IPS-18a (cell line): ENCODE measurements at regions not wholly inside any gene's neighbourhood (a gene's known extent, or its start where the extent isn't known, plus 50 kb on each side); places are given as distances from the start of the nearest gene placed in this dataset.
"Not testable (repeated sequence)": the region's sequence is repeated elsewhere in the genome, so short reads cannot be mapped to it uniquely, and the experiment has no call there.

Experiments used
- H3K27ac ChIP-seq: one replicate; pipeline ENCODE4 v1.5.1; 2013; ENCODE audit warnings: low read length
- H3K27me3 ChIP-seq: one replicate; pipeline ENCODE4 v1.6.1; 2013; ENCODE audit warnings: mild to moderate bottlenecking, low read length; ENCODE audit not compliant: control insufficient read depth, insufficient read depth
- H3K36me3 ChIP-seq: one replicate; pipeline ENCODE4 v1.6.1; 2013; ENCODE audit warnings: low read depth, low read length; ENCODE audit not compliant: control insufficient read depth
- H3K4me1 ChIP-seq: one replicate; pipeline ENCODE4 v1.6.1; 2013; ENCODE audit warnings: low read depth, low read length; ENCODE audit not compliant: control insufficient read depth
- H3K4me3 ChIP-seq: one replicate; pipeline ENCODE4 v1.5.1; 2013; ENCODE audit warnings: low read length
- H3K9ac ChIP-seq: one replicate; pipeline ENCODE4 v1.6.1; 2013; ENCODE audit warnings: mild to moderate bottlenecking, low read length, moderate library complexity
- H3K9me3 ChIP-seq: one replicate; pipeline ENCODE4 v1.6.1; 2013; ENCODE audit warnings: low read depth, low read length; ENCODE audit not compliant: control insufficient read depth

- Histone ChIP-seq H3K27me3 (no peaks in the 10 kb centered on the region), H3K4me1 (no peaks in the 10 kb centered on the region), H3K4me3 (no peak overlapping the region), H3K36me3 (no peaks in the 10 kb centered on the region), H3K9ac (no peak overlapping the region), H3K27ac (no peak overlapping the region), H3K9me3 (no peaks in the 10 kb centered on the region)
Measured at GRCh38 chr4:188332265-188332664, 193.0 kb downstream of the TRIML1 start.

DNA sequence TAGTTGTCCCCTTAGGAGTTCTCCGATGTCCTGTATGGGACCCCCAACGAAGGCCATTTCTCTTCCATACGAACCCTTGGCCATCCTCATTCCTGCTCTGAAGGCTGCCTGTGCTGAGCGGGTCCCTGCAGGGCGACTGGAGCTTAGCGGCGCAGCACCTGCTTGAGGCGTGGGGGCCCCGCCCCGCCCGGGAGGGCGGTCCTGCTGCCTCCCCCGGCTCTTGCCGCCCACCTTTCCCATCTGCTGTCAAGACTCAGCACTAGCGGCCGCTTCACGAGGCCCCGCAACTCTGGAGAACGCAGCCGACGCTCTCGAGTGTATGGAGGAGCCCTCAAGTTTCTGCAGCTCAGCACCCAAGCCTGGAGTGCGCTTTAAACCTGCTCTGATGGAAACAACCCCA lies 197.7 kb downstream of the TRIML1 start:
- Histone ChIP-seq H3K9me3 (no peaks in the 10 kb centered on the region), H3K36me3 (no peaks in the 10 kb centered on the region), H3K27ac (no peak overlapping the region), H3K4me3 (no peak overlapping the region), H3K27me3 (no peaks in the 10 kb centered on the region), H3K9ac (no peak overlapping the region), H3K4me1 (no peaks in the 10 kb centered on the region)

DNA sequence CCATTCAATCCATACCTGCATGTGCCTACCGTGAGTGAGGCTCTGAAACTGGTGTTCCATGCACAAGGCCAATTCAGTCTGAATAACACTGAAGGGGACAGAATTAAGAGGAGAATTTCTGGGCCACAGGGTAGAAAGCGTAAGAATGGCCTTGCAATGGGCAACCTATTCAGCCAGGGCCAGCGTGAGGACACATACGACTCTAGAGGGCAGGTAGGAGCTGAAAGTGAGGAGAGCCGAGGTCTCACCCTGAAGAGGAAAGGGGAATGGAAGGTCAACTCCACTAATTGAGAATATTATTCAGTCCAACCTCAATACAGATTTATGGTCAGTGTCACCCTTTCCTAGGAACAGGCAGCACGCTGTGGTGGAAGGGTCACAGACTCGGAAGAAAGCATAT lies 202.2 kb downstream of the TRIML1 start:
- no peaks in the 10 kb centered on the region for H3K27me3 ChIP-seq
- no peaks in the 10 kb centered on the region for H3K4me1 ChIP-seq
- H3K9me3 ChIP-seq, result no peaks in the 10 kb centered on the region
- no peak overlapping the region for H3K4me3 ChIP-seq
- no peak overlapping the region for H3K27ac ChIP-seq
- no peaks in the 10 kb centered on the region for H3K36me3 ChIP-seq
- no peak overlapping the region for H3K9ac ChIP-seq

DNA sequence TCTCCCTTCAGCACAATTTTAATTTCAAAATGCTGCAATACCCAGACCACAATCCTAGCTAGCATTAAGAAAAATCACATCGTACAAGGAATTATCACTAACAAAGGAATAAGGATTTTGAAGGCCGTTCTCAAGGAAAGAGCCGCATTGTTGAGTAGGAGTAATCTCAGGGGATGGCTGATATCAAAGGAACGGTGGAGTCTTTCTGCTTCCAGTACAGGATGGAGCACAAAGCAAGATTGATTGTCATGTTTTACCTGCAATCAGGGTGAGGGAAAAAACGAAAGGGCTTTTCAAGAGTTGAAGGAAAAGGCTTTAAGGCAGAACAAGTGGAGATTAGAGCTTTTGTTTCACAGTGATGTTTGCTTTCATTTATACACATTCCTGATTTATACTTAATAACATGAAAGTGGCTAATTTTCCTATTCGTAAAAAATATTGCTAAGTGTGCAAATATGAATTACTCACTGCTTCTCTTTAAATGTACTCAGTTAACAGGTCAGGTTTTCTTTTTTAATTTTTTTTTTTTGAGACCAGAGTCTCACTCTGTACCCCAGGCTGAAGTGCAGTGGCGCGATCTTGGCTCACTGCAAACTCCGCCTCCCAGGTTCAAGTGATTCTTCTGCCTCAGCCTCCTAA lies 207.0 kb downstream of the TRIML1 start:
- Histone ChIP-seq H3K27ac (no peak overlapping the region), H3K4me1 (no peaks in the 10 kb centered on the region), H3K36me3 (no peaks in the 10 kb centered on the region), H3K9me3 (no peaks in the 10 kb centered on the region), H3K4me3 (no peak overlapping the region), H3K27me3 (no peaks in the 10 kb centered on the region), H3K9ac (no peak overlapping the region)

DNA sequence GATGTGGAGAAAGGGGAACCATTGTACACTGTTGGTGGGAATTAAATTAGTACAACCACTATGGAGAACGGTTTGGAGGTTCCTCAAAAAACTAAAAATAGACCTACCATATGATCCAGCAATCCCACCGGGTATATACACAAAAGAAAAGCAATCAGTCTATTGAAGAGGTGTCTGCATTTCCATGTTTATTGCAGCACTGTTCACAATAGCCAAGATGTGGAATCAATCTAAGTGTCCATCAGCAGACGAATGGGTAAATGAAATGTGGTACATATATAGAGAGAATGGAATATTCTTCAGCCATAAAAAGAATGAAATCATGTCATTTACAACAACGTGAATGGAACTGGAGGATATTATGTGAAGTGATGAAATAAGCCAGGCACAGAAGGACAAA lies 208.1 kb downstream of the TRIML1 start:
- no peak overlapping the region for H3K27ac ChIP-seq
- no peak overlapping the region for H3K4me3 ChIP-seq
- no peaks in the 10 kb centered on the region for H3K36me3 ChIP-seq
- no peaks in the 10 kb centered on the region for H3K9me3 ChIP-seq
- H3K9ac ChIP-seq, result no peak overlapping the region
- no peaks in the 10 kb centered on the region for H3K27me3 ChIP-seq
- no peaks in the 10 kb centered on the region for H3K4me1 ChIP-seq

- not testable (repeated sequence) for H3K27me3 ChIP-seq, H3K9me3 ChIP-seq, H3K36me3 ChIP-seq, H3K27ac ChIP-seq, H3K4me1 ChIP-seq, H3K9ac ChIP-seq, H3K4me3 ChIP-seq
Measured at GRCh38 chr4:188349569-188349968, 210.3 kb downstream of the TRIML1 start.

DNA sequence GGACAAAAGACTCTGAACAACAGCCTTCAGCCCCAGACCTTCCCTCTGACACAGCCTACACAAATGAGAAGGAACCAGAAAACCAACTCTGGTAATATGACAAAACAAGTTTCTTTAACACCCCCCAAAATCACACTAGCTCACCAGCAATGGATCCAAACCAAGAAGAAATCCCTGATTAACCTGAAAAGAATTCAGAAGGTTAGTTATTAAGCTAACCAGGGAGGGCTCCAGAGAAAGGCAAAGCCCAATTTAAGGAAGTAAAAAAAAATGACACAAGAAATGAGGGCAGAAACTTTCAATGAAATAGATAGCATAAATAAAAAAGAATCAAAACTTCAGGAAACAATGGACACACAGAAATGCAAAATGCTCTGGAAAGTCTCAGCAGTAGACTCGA lies 224.0 kb downstream of the TRIML1 start:
- H3K27me3 ChIP-seq, result no peaks in the 10 kb centered on the region
- H3K9me3 ChIP-seq, result no peaks in the 10 kb centered on the region
- H3K36me3 ChIP-seq, result no peaks in the 10 kb centered on the region
- H3K9ac ChIP-seq, result no peak overlapping the region
- no peak overlapping the region for H3K27ac ChIP-seq
- H3K4me1 ChIP-seq, result no peaks in the 10 kb centered on the region
- no peak overlapping the region for H3K4me3 ChIP-seq

GRCh38 chr4:188370777-188371176 lies 231.5 kb downstream of the TRIML1 start:
- no peak overlapping the region for H3K27ac ChIP-seq
- no peaks in the 10 kb centered on the region for H3K27me3 ChIP-seq
- H3K4me1 ChIP-seq, result no peaks in the 10 kb centered on the region
- no peak overlapping the region for H3K4me3 ChIP-seq
- H3K9me3 ChIP-seq, result no peaks in the 10 kb centered on the region
- no peak overlapping the region for H3K9ac ChIP-seq
- H3K36me3 ChIP-seq, result no peaks in the 10 kb centered on the region

DNA sequence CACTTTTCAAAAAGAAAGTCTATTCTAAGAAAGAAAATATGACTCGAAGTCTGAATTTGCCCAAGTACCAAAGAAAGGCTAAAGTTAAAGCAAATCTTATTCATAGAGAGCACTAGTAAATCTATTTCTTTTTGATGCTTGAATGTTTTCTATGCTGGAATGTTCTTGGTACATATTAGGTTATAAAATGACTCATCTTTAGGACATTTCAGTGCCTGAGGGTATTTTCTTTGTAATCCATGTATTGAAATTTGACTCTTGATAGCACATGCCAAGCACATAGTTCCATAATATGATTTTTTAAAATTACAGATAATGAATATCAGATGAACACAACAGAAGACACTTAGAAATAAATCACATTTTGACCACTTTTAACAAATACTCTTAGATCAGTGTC lies 232.8 kb downstream of the TRIML1 start:
- no peaks in the 10 kb centered on the region for H3K9me3 ChIP-seq
- H3K4me1 ChIP-seq, result no peaks in the 10 kb centered on the region
- H3K27me3 ChIP-seq, result no peaks in the 10 kb centered on the region
- H3K27ac ChIP-seq, result no peak overlapping the region
- no peaks in the 10 kb centered on the region for H3K36me3 ChIP-seq
- no peak overlapping the region for H3K4me3 ChIP-seq
- H3K9ac ChIP-seq, result no peak overlapping the region

DNA sequence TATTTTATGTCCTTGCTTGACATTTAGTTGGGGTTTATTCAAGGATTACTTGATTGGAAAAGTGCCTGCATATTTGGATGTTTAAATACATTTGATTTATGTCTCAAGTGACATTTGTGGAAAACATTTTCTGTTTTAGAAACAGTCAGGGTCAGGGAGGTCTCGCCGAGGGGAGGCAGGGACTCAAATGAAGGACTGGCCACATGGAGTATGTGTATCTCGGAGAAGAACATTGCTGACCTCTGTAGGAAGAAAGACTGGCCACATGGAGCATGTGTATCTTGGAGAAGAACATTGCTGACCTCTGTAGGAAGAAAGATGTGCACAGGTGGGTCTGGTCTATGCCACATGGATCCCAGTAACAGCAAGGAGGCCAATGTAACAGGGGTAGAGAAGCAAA lies 233.6 kb downstream of the TRIML1 start:
- H3K9ac ChIP-seq, result no peak overlapping the region
- H3K36me3 ChIP-seq, result no peaks in the 10 kb centered on the region
- no peaks in the 10 kb centered on the region for H3K27me3 ChIP-seq
- H3K9me3 ChIP-seq, result no peaks in the 10 kb centered on the region
- no peaks in the 10 kb centered on the region for H3K4me1 ChIP-seq
- H3K27ac ChIP-seq, result no peak overlapping the region
- no peak overlapping the region for H3K4me3 ChIP-seq

- H3K4me3 ChIP-seq, result no peak overlapping the region
- no peaks in the 10 kb centered on the region for H3K9me3 ChIP-seq
- H3K27ac ChIP-seq, result no peak overlapping the region
- H3K9ac ChIP-seq, result no peak overlapping the region
- no peaks in the 10 kb centered on the region for H3K27me3 ChIP-seq
- H3K36me3 ChIP-seq, result no peaks in the 10 kb centered on the region
- H3K4me1 ChIP-seq, result no peaks in the 10 kb centered on the region
Measured at GRCh38 chr4:188374871-188375270, 235.6 kb downstream of the TRIML1 start.

DNA sequence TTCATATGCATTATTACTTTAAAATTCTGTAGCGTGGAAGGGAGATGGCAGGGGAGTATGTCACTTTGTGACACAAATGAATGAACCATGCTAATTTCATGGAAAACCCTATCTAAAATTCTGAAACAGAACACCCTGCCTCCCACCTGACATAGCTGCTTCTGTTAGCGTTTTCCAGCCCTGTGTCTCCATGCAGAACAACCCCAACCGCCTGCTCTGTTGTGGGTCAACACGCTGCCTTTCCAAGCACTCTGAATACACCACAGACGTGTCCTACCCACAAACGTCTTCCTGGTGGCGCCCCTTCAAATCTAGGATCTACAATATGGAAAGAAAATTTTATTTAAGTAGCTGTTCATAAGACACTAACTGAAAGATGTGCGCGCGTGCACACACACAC lies 238.6 kb downstream of the TRIML1 start:
- H3K4me3 ChIP-seq, result no peak overlapping the region
- no peaks in the 10 kb centered on the region for H3K4me1 ChIP-seq

More for the DNA sequence above, 238.6 kb downstream of the TRIML1 start:
- H3K36me3 ChIP-seq, result no peaks in the 10 kb centered on the region
- H3K9me3 ChIP-seq, result no peaks in the 10 kb centered on the region
- H3K27me3 ChIP-seq, result no peaks in the 10 kb centered on the region
- H3K9ac ChIP-seq, result no peak overlapping the region
- H3K27ac ChIP-seq, result no peak overlapping the region
